Amniotic stem cell (primary cell): ENCODE measurements at regions not wholly inside any gene's neighbourhood (a gene's known extent, or its start where the extent isn't known, plus 50 kb on each side); places are given as distances from the start of the nearest gene placed in this dataset.
"Not testable (repeated sequence)": the region's sequence is repeated elsewhere in the genome, so short reads cannot be mapped to it uniquely, and the experiment has no call there.

Source experiments
- DNase-seq: peaks from one replicate; lab custom pipeline; 2025; lab: John Stamatoyannopoulos, UW

- no peak for DNase-seq
Measured at GRCh38 chr6:6812427-6812826, 223.9 kb downstream of the LY86 start.

DNA sequence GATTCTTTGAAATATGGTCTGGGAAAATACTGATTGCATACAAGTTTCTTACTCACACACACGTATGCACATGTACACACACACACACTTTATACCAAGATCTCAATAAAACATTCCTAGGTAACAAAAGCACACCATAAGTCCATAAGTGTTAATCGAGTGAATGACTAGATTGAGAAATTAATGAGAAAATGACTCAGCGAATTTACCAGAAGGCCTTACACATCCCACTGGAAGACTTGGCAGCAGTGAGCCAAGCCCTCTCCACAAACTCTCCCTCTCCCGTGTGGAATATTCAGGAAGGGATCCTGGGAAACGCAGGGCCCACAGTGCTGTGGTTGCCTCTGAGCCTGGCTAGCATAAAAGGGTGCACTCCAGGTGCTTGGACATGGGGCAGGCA is 227.2 kb downstream of the LY86 start:
- DNase-seq: no peak

DNA sequence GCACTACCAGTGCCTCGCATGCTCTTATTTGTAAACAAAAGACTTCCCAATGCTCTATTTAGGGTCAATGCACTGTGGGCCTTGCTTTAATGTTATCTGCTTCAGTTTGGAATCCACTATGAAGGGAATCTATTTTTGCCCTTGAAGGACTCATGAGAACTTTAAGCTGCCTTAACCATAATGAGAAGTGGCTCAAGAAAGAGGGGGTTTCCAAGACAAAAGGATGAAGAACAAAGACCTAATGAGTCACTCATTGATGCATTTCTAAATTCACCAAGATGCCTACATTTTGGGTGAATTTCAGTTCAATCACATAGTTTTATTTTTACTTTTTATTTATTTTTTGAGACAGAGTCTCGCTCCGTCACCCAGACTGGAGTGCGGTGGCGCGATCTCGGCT is 228.2 kb downstream of the LY86 start:
- no peak for DNase-seq

- no peak for DNase-seq
Measured at GRCh38 chr6:6818078-6818639, 229.6 kb downstream of the LY86 start.

DNA sequence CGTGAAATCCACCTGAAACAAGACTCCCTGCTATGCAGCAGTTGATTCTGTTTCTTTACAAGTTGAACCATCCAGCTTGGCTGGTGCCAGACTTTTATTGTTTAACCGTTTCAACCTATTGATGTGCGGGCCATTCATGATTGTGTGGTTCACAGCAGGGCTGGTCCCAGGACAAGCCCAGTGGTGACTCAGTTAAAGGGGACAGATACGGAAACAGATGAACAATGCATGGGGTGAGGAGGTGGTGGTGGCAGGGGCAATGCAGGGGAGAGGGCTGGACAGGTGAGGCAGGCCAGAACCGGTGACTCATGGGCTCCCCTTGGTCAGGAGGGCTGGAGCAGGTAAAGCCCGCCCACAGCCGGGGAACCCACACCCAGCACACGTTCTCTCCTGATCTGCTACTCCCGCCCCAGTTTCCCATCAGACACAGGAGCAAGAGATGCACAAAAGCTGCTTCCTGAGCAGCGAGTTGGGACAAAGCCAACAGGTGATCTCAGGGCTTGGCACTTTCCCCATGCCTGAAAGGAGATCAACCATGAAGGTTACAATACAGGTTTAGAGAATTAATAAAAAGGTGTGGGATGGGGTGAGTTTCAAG is 232.2 kb downstream of the LY86 start:
- DNase-seq: no peak

DNA sequence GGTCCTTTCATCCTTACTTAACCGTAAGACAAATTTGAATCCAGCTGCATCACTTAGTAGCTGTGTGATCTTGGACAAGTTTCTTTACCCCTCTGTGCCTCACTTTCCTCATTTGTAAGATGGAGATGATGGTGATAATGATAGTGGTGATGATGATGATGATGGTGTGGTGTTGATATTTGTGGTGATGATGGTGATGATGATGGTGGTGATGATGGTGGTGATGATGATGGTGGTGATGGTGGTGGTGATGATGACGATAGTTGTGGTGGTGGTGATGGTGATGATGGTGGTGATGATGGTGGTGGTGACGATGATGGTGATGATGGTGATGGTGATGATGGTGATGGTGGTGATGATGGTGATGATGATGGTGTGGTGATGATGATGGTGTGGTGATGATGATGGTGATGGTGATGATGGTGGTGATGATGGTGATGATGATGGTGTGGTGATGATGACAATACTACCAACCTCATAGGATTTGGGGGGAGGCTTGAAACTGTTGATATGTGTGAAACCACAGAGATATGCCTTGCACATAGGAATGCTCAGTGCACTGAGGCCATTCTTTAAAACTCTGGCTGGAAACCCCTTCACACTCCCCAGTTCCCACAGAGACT is 233.2 kb downstream of the LY86 start:
- DNase-seq: no peak

DNA sequence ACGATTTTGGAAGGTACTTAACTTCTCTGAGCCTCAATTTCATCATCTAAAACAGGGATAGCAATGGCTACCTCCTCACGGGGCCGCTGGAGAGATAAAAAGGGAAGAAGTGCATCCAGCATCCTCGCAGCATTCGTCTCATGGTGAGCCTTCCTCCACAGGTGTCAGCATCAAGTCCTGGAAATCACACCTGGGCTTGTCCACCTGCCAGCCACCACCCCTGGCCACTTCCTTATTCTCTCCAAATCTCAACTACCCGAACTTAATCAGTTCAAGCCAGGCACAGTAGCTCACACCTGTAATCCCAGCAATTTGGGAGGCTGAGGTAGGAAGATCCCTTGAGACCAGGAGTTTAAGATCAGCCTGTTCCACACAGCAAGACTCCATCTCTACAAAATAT is 234.5 kb downstream of the LY86 start:
- no peak for DNase-seq

- no peak for DNase-seq
Measured at GRCh38 chr6:6823568-6824224, 235.2 kb downstream of the LY86 start.

GRCh38 chr6:6824381-6824780 is 235.9 kb downstream of the LY86 start:
- no peak for DNase-seq

- DNase-seq: no peak
Measured at GRCh38 chr6:6825193-6825784, 236.8 kb downstream of the LY86 start.

DNA sequence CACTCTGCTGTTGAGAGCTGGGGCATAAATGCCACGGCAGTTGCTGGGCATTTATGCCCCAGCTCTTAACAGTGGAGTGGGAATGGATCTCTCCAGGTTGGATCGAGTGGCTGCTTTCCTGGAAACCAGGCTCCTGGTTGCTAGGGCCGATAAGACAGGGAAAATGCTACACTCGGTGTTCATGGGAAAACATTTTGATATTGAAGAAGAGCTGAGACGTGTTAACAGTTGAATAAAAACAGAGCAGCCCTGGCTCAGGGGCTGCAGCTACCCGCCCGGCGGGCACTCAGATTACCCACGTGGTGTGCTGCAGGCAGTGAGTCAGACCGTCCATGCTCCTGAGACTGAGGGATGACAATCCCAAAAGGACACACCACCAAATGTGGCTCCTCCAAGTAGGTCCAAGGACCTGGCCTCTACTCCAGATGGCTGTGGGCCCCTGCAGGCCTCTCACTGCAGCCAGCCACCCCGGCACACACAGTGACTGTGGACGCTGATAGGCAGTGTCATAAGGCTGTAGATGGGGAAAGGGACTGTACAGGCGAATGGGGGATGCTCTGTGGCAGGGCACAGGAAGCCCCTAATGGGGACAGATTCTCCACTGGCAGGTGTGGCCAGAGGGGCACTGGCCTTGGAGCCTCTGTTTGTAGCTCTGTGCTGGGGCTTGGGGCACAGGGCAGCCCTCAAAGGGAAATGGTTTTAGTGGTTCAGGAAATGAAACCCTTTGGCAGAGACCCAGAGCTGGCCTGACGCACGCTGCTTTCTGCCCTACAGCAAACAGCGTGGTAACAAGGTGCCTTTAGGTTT is 237.8 kb downstream of the LY86 start:
- no peak for DNase-seq

- no peak for DNase-seq
Measured at GRCh38 chr6:6826961-6827360, 238.4 kb downstream of the LY86 start.

GRCh38 chr6:6829872-6830685 is 241.6 kb downstream of the LY86 start:
- DNase-seq: no peak

- DNase-seq: not testable (repeated sequence)
Measured at GRCh38 chr6:6830686-6831063, 242.2 kb downstream of the LY86 start.

GRCh38 chr6:6832439-6832838 is 243.9 kb downstream of the LY86 start:
- DNase-seq: no peak

DNA sequence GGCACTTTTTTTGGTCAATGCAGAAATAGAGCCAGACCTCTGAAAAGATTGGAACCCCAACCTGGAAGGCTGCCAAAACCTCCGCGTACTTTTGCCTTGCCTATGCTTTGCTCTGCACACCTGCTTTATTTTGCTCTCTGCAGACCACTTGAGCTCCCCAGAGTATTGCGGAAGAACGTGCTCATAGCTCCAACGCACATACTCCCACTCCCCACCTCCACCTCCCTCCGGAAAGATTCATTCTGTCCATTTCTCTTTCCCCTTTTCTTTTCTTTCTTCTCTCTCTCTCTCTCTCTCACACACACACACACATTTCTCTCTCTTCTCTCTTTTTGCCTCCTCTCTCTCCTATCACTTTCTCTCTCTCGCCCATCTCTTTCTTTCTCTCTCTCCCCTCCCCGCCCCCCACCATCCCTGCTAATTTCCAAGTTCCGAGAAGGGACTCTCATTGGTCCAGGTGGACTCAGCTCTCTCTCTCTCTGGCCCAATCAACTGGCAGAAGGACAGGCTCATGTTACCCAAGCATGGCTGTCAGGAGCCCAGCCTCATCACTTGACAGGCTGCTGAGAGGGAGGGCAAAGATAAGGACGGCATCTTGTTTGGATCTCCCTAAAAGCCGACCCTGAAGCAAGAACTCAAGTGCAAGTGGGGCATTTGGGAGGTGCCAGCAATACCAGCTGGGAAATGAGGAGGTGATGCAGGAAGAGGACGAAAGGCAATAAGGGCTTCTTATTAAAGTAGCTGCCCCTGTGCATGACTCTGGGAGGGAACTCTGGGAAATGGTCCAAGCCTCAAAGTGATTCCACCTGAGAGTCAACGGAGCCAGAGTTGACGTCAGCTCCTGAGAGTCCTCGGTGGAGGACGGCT is 246.1 kb downstream of the LY86 start:
- no peak for DNase-seq

GRCh38 chr6:6835223-6835503 is 246.6 kb downstream of the LY86 start:
- no peak for DNase-seq

- DNase-seq: no peak
Measured at GRCh38 chr6:6836609-6837406, 248.3 kb downstream of the LY86 start.

GRCh38 chr6:6837541-6838080 is 249.1 kb downstream of the LY86 start:
- DNase-seq: no peak
